SJCRH30 (cell line): ENCODE measurements at regions not wholly inside any gene's neighbourhood (a gene's known extent, or its start where the extent isn't known, plus 50 kb on each side); places are given as distances from the start of the nearest gene placed in this dataset.

ENCODE experiments used
- DNase-seq, 2 experiments: peaks; one replicate each; pipeline ENCODE4 v3.0.0-alpha.2; 2015 to 2020
- H3K27ac ChIP-seq: fragments of 250-450 bp; sonication (Bioruptor Pico); 2 replicates; pipeline ENCODE4 v1.5.1; 2020; ENCODE audit warnings: mild to moderate bottlenecking, moderate library complexity
- H3K27me3 ChIP-seq: fragments of 250-450 bp; sonication (Bioruptor Pico); 2 replicates; pipeline ENCODE4 v1.5.1; 2020; ENCODE audit warnings: mild to moderate bottlenecking, moderate library complexity
- H3K36me3 ChIP-seq: fragments of 250-450 bp; sonication (Bioruptor Pico); 2 replicates; pipeline ENCODE4 v1.5.1; 2020; ENCODE audit warnings: mild to moderate bottlenecking, moderate library complexity
- H3K4me1 ChIP-seq: fragments of 250-450 bp; sonication (Bioruptor Pico); 2 replicates; pipeline ENCODE4 v1.5.1; 2020; ENCODE audit warnings: mild to moderate bottlenecking, moderate library complexity
- H3K4me3 ChIP-seq: fragments of 250-450 bp; sonication (Bioruptor Pico); 2 replicates; pipeline ENCODE4 v1.5.1; 2020; ENCODE audit warnings: mild to moderate bottlenecking, moderate library complexity
- H3K9me3 ChIP-seq: fragments of 250-450 bp; sonication (Bioruptor Pico); replicated peaks from 2 replicates; pipeline ENCODE4 v1.5.1; 2020; ENCODE audit warnings: mild to moderate bottlenecking, moderate library complexity

- H3K27ac ChIP-seq: no peak overlapping the region
- no peaks in the 10 kb centered on the region for H3K36me3 ChIP-seq
- H3K4me3 ChIP-seq: no peak overlapping the region
- H3K27me3 ChIP-seq: peaks cover 41% of the 10 kb centered on the region
- H3K9me3 ChIP-seq: no peaks in the 10 kb centered on the region
- DNase-seq: no peak
- H3K4me1 ChIP-seq: no peaks in the 10 kb centered on the region
These were observed 1478.4 kb downstream of the TBC1D22A start for GRCh38 chr22:48240935-48241230.

GRCh38 chr22:48240148-48240934 is 1477.9 kb downstream of the TBC1D22A start:
- H3K4me1 ChIP-seq: no peaks in the 10 kb centered on the region
- H3K9me3 ChIP-seq: no peaks in the 10 kb centered on the region
- no peak for DNase-seq
- H3K27me3 ChIP-seq: peaks cover 37% of the 10 kb centered on the region
- H3K36me3 ChIP-seq: no peaks in the 10 kb centered on the region
- H3K4me3 ChIP-seq: no peak overlapping the region
- no peak overlapping the region for H3K27ac ChIP-seq

- Histone ChIP-seq H3K4me1 (no peaks in the 10 kb centered on the region), H3K9me3 (no peaks in the 10 kb centered on the region), H3K36me3 (no peaks in the 10 kb centered on the region), H3K27ac (no peak overlapping the region), H3K4me3 (no peak overlapping the region), H3K27me3 (peaks cover 31% of the 10 kb centered on the region)
- no peak for DNase-seq
These were observed 1477.2 kb downstream of the TBC1D22A start for GRCh38 chr22:48239461-48240147.

GRCh38 chr22:48238966-48239365 is 1476.5 kb downstream of the TBC1D22A start:
- no peak overlapping the region for H3K27ac ChIP-seq
- no peaks in the 10 kb centered on the region for H3K36me3 ChIP-seq
- no peaks in the 10 kb centered on the region for H3K4me1 ChIP-seq
- H3K27me3 ChIP-seq: peaks cover 30% of the 10 kb centered on the region
- peaks cover 3% of the 10 kb centered on the region; the same call in 1 of the 2 replicates for H3K9me3 ChIP-seq
- no peak for DNase-seq
- H3K4me3 ChIP-seq: no peak overlapping the region

GRCh38 chr22:48238284-48238915 is 1476.0 kb downstream of the TBC1D22A start:
- Histone ChIP-seq H3K27me3 (peaks cover 26% of the 10 kb centered on the region), H3K4me3 (no peak overlapping the region), H3K4me1 (no peaks in the 10 kb centered on the region), H3K36me3 (no peaks in the 10 kb centered on the region), H3K27ac (no peak overlapping the region), H3K9me3 (peaks cover 9% of the 10 kb centered on the region)
- no peak for DNase-seq

GRCh38 chr22:48237466-48238283 is 1475.2 kb downstream of the TBC1D22A start:
- Histone ChIP-seq H3K4me3 (no peak overlapping the region), H3K36me3 (no peaks in the 10 kb centered on the region), H3K27me3 (peaks cover 26% of the 10 kb centered on the region), H3K4me1 (no peaks in the 10 kb centered on the region), H3K27ac (no peak overlapping the region), H3K9me3 (peaks cover 11% of the 10 kb centered on the region)
- DNase-seq: no peak

GRCh38 chr22:48236261-48236660 is 1473.8 kb downstream of the TBC1D22A start:
- no peaks in the 10 kb centered on the region for H3K36me3 ChIP-seq
- no peaks in the 10 kb centered on the region for H3K4me1 ChIP-seq
- DNase-seq: no peak
- peaks cover 15% of the 10 kb centered on the region for H3K9me3 ChIP-seq
- H3K27me3 ChIP-seq: peaks cover 26% of the 10 kb centered on the region
- no peak overlapping the region for H3K4me3 ChIP-seq
- no peak overlapping the region for H3K27ac ChIP-seq

GRCh38 chr22:48235744-48236143 is 1473.3 kb downstream of the TBC1D22A start:
- H3K4me1 ChIP-seq: no peaks in the 10 kb centered on the region
- DNase-seq: no peak
- peaks cover 15% of the 10 kb centered on the region for H3K9me3 ChIP-seq
- no peaks in the 10 kb centered on the region for H3K36me3 ChIP-seq
- H3K27ac ChIP-seq: no peak overlapping the region
- no peak overlapping the region for H3K4me3 ChIP-seq
- peaks cover 23% of the 10 kb centered on the region for H3K27me3 ChIP-seq

GRCh38 chr22:48234011-48234410 is 1471.6 kb downstream of the TBC1D22A start:
- Histone ChIP-seq H3K4me1 (no peaks in the 10 kb centered on the region), H3K27ac (no peak overlapping the region), H3K9me3 (peaks cover 15% of the 10 kb centered on the region), H3K36me3 (no peaks in the 10 kb centered on the region), H3K27me3 (peaks cover 12% of the 10 kb centered on the region), H3K4me3 (no peak overlapping the region)
- no peak for DNase-seq

GRCh38 chr22:48233586-48233985 is 1471.1 kb downstream of the TBC1D22A start:
- DNase-seq: no peak
- Histone ChIP-seq H3K36me3 (no peaks in the 10 kb centered on the region), H3K9me3 (peaks cover 15% of the 10 kb centered on the region), H3K27ac (no peak overlapping the region), H3K27me3 (peaks cover 8% of the 10 kb centered on the region), H3K4me3 (no peak overlapping the region), H3K4me1 (no peaks in the 10 kb centered on the region)

GRCh38 chr22:48228468-48228867 is 1466.0 kb downstream of the TBC1D22A start:
- Histone ChIP-seq H3K4me1 (no peaks in the 10 kb centered on the region), H3K4me3 (no peak overlapping the region), H3K27ac (no peak overlapping the region), H3K36me3 (no peaks in the 10 kb centered on the region), H3K9me3 (peaks cover 7% of the 10 kb centered on the region; the same call in 1 of the 2 replicates), H3K27me3 (peaks cover 17% of the 10 kb centered on the region; the same call in 1 of the 2 replicates)
- no peak for DNase-seq

- no peak overlapping the region for H3K4me3 ChIP-seq
- no peaks in the 10 kb centered on the region for H3K36me3 ChIP-seq
- no peak for DNase-seq
- peaks cover 17% of the 10 kb centered on the region; the same call in 1 of the 2 replicates for H3K27me3 ChIP-seq
- H3K27ac ChIP-seq: no peak overlapping the region
- H3K9me3 ChIP-seq: peaks cover 4% of the 10 kb centered on the region; the same call in 1 of the 2 replicates
- no peaks in the 10 kb centered on the region for H3K4me1 ChIP-seq
These were observed 1465.0 kb downstream of the TBC1D22A start for GRCh38 chr22:48227341-48228018.

GRCh38 chr22:48226026-48227013 is 1463.9 kb downstream of the TBC1D22A start:
- no peak overlapping the region for H3K27ac ChIP-seq
- H3K36me3 ChIP-seq: no peaks in the 10 kb centered on the region; the same call in 1 of the 2 replicates
- DNase-seq: no peak
- H3K4me3 ChIP-seq: no peak overlapping the region
- H3K9me3 ChIP-seq: no peaks in the 10 kb centered on the region; the same call in 1 of the 2 replicates
- no peaks in the 10 kb centered on the region for H3K4me1 ChIP-seq
- peaks cover 17% of the 10 kb centered on the region; the same call in 1 of the 2 replicates for H3K27me3 ChIP-seq
